GM04504 (cell line): ENCODE measurements at regions not wholly inside any gene's neighbourhood (a gene's known extent, or its start where the extent isn't known, plus 50 kb on each side); places are given as distances from the start of the nearest gene placed in this dataset.
"Not testable (repeated sequence)": the region's sequence is repeated elsewhere in the genome, so short reads cannot be mapped to it uniquely, and the experiment has no call there.

Source experiments
- DNase-seq: peaks from one replicate; pipeline ENCODE4 v3.0.0-alpha.2; 2012; ENCODE audit warnings: low read depth

DNA sequence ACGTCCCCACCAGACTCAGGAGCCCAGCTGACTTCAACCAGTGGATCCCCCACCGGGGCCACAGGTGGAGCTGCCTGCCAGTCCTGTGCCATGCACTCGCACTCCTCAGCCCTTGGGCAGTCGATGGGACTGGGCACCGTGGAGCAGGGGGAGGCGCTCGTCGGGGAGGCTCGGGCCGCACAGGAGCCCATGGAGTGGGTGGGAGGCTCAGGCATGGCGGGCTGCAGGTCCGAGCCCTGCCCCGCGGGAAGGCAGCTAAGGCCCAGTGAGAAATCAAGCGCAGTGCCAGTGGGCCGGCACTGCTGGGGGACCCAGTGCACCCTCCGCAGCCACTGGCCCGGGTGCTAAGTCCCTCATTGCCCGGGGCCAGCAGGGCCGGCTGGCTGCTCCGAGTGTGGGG lies 52.3 kb upstream of the LRRC30 start:
- DNase-seq, result not testable (repeated sequence)

DNA sequence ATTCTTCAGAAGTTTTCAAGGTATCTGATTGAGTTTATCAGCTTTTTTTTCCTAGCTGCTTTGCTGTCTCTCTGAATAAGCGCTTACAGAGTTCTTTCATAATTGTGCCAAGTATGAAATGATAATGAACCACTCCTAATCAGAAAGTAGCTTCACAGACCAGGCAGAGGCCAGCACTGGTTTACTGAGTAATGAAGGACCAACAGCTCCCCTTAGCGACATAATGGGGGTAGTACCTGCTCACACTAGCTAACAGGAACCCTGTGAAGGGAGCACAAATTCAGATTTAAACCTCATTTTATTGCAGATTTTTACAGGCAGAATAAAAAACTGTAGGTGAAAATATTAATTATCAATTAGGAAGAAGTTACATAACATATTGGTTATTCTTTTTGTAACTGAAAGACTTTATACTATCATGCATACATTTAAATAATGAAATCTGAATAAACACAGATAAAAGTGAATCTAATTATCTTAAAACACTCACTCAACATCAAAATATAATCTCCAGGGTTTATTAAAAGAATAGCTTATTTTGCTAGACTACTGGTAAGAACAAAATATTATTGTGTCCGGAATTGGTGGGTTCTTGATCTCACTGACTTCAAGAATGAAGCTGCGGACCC lies 53.7 kb upstream of the LRRC30 start:
- peak; percentile 25 for DNase-seq

DNA sequence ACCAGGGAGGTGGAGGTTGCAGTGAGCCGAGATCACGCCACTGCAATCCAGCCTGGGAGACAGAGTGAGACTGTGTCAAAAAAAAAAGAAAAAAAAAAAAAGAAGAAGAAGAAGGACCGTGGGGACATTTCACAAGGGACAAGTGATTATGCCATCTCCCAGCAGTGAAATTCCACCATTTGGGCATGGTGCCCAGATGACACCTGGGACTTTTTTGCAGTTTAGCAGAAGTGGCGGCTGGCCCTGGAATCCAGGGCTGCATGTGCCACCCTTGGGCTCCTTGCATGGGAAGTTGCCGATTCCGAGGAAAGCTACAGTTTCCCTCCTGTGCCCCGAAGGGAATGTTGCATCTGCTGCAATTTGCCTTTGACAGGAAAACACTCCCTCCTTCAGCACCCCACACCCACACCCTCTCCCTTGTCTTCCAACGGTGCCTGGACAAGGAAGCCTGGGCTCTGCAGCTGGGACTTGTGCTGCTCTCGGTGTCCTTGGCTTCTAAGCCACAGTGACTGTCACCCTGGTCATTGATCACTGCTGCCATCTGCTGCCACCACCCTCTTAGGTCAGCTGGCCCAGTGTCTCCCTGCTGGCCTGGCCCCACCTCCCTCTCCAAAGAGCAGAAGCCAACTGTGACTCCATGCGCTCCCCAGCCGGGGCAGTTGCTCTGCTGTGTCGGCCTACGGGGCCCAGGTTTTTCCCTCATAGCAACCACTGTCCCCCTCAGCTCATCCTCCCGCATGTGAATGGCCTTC lies 56.4 kb upstream of the LRRC30 start:
- no peak for DNase-seq

DNA sequence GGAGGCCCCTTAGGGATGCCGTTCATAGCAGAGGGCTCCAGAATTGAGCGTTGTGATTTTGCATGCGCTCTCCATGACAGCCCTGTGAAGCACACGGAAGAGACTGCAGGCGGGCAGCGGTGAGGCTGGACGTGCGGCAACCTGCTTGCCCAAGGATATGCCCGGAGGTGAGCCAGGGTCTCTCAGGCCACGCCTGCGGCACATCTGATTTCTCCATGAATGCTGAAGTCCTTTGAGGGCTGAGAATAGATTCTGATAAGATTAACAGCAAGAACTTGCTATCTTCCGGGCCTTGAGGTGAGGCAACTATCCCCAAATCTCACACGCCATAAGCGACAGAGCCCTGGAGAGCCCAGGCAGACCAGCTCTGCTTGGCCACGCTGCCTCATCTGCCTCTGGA lies 55.6 kb upstream of the LAMA1 start:
- DNase-seq, result no peak

DNA sequence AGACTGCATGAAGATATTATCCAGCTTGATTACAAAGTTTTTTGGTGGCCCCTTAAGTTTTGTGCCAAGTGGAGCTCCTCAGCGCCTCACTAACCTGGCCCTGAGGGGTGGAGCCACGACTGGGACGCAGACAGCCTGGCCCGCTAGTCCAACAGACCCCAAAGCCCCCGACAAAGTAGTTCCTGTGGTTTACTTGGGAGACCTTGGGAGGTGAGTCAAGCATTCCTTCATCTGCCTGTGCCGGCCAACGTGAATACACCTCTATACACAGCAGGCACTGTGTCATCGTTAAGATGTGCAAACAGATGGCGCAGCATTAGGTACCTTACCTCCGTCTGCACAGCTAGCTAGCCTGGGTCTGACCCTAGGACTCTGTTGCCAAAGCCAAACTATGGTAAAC lies 55.0 kb upstream of the LAMA1 start:
- no peak for DNase-seq

DNA sequence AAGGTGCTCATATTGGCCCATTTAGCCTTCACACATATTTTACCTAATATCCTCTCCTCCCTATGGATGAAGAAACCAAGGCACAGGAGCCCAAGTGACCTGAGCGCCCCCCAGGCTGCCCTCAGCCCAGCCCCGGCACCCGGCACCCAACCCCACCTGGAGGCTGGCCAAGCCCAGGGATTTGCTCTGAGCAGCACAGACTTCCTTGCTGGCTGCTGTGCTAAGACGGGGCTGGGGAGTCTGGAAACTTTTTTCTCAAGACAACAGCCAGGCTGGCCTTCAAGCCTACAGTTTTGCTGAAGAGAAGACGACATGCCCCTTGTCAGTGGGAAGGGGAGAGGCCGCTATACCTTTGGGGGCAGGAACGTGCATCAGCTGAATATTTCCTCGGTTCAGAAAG lies 52.7 kb upstream of the LAMA1 start:
- no peak for DNase-seq

DNA sequence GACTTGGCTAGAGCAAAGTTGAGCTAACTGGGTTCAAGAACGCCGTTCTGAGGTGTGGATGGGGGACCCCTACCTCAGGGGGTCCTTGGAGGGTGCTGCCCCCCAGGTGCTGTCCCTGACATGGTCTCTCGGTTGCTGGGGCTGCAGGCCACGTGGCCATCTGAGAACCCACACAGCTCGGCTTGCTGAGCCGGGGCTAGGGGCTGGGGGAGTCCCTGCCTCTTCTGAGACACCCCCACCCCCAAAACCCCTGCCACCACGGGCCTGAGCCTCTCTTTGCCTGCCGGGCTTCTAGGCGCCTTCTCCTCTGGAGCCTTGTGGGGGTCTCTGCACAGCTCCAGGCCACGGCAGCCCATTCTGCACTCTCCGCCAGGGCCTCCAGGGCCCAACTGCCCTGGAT lies 52.0 kb upstream of the LAMA1 start:
- no peak for DNase-seq

DNA sequence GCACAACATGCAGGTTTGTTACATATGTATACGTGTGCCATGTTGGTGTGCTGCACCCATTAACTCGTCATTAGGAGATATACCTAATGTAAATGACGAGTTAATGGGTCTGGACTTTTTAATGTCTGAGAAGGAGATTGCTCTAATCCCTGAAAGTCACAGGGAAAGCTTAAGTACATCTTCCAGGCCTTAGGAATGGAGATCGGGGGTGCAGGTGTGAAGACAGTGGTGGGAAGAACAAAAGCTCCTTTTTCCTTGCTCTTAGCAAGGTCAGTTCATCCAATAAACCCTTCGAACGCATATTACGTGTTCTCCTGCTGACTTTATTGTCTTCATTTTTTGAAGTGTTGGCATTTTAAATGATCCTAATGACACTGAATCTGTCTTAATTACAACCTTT lies 50.8 kb upstream of the LAMA1 start:
- no peak for DNase-seq
